ENCODE measurements at regions not wholly inside any gene's neighbourhood (a gene's known extent, or its start where the extent isn't known, plus 50 kb on each side); places are given as distances from the start of the nearest gene placed in this dataset.

GRCh38 chr10:78619896-78620295 lies 448.9 kb upstream of the ZMIZ1 start:
- no peak for DNase-seq (ENCODE audit: low read depth)

DNA sequence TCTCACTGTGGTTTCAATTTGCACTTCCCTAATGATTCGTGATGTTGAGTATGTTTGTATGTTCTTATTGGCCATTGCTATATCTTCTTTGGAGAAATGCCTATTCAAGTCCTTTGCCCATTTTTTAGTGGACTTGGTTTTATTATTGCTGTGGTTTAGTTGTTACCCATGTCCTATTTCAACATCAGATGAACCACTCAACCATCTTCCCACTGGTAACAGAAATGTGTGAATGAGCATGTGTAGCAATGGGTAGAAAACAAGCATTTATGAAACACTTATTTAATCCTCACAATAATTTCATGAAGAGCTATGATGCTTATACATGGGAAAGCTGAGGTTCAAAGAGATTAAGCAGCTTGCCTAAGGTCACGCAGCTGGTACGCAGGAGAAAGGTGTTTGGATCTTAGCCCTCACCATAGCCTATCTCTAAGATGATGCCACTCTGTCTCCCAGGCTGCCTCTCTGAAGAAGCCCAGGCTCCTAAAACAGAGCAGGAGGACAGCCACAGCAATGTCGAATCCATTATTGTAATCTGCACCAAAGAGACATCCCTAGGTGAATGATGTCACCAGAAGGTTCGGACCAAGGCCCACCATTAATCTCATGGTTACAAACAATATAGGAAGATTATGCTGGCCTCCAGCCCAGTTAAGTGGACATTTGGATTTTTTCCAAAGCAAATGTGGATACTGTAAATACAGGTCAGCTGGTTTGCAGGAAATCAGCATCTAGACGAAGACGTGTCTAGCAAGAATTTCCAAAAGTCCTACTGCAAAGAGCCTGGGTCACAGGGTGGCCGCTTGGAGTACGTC lies 447.6 kb upstream of the ZMIZ1 start:
- DNase-seq (ENCODE audit: low read depth) = no peak

DNA sequence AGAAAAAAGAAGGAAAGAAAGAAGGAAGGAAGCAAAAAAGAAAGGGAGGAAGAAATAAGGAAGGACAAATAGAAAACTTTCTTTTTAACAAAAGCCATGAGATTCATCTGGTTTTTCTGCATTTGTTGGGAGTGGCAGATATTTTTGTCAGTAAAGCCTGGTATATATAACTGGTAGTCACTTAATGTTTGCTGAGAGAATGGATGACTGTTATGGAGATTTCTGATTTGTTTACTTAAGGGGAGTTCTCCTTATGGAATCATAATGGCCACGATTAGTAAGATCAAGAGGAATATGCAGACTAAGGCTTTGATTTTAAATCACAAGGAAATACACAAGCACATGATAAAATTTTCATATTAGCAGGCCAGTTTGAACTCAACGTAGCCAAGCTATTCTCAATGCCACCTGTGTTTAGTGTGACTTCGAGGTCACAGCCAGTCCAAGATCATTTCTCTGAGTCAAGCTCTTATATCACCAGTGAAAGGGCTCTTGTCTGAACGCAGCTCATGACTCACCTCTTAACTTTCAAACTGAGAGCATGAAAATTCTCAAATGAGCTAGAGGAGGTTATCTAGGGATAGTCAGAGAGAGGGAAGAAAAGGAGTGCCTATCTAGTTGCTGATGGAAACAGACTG lies 445.1 kb upstream of the ZMIZ1 start:
- no peak for DNase-seq (ENCODE audit: low read depth)

DNA sequence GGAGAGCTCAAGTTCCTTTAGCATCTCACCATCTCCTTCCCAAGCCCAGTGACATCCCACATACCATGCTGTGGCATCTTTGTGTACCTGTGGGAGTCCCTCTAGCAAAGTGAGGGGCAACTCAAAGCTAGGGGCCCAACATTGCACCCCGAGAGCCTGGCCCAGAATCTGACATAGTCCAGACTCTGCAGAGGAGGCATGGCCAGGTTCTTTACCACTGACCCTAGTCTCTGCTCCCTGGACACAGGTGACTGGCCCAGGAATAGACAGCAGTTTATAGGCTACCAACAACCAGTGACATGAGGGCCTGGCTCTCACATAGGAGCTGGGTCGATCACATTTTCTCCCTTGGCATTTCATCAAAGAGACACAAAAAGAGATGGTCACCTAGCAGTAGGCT lies 444.0 kb upstream of the ZMIZ1 start:
- DNase-seq (ENCODE audit: low read depth) = no peak

DNA sequence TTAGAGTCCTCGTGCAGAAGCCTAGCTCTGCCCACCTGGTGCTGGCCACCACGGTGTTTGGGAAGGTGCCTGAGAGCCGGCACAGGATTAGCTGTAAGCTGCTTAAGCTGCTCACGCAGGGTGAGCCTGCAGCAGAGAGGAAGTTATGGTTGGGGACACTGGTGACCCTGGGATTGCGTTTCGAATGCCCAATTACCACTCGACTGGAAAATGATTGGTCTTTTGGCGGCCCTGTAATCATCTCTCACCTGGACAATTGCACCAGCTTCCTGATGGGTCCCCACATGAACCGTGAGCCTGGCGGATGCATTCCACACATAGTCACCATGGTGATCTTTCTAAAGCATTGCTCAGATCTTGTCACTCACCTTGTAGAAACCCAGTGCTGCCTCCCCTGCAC lies 442.3 kb upstream of the ZMIZ1 start:
- no peak for DNase-seq (ENCODE audit: low read depth)

DNA sequence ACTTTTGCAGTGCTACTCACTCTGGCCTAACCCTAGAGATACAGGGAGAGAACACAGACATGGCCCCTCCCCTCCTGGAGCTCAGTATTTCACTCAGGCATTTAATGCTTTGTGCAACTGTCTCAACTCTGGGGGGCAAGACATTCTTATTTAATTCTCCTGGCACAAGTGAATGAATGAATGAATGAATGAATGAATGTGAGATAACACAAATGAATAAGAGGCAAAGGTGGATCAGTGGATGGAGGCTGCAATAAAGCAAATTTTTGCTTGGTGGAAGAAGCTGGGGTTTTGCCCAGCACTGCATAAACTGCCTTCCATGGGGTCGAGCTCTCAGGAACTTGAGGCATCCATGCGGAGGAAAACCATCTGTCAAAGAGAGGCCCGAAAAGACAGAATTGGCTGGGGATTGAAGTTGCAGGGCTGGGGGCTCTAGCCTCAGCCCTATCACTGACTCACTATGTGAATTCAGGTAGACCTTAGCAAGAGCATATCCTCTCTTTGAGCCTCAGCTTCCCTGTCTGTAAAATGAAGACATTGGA lies 441.4 kb upstream of the ZMIZ1 start:
- DNase-seq (ENCODE audit: low read depth) = no peak

DNA sequence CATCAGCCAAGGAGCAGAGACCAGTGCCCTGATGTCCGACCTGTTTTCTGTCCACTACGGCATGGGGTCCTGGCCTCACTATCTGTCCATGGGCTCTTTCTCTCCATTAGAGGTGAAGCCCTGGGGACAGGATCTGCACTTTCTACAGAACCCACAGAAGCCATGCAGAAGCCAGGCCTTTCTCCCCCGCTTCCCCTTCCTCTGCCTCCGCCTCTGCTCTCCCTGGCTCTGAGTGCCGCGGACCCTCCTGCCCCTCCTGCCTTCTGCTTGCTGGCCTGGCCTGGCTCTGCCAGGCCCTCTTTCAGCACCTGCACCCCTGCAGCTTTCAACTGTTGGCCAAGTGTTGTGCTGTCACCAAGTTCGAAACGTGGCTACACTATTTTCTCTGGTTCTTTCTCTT lies 439.8 kb upstream of the ZMIZ1 start:
- no peak for DNase-seq (ENCODE audit: low read depth)

DNA sequence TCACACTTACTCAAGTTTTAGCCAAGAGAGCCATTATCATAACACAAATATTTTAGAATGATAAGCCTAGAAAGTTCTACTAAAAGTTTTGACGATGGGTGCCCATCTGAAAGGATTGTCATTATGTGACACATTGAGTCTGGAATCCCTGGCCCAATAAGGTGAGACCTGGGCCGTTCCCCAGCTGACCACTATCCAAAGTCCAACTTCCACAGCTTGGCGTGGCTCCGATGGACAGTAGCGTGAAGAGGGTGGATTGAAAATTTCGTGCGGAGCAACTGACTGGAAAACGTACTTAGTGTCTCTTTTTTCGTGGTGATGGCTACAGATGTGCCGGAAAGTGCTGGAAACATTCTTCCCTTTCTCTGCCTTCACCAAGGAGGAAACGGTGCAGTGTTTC lies 439.0 kb upstream of the ZMIZ1 start:
- DNase-seq (ENCODE audit: low read depth) = no peak

DNA sequence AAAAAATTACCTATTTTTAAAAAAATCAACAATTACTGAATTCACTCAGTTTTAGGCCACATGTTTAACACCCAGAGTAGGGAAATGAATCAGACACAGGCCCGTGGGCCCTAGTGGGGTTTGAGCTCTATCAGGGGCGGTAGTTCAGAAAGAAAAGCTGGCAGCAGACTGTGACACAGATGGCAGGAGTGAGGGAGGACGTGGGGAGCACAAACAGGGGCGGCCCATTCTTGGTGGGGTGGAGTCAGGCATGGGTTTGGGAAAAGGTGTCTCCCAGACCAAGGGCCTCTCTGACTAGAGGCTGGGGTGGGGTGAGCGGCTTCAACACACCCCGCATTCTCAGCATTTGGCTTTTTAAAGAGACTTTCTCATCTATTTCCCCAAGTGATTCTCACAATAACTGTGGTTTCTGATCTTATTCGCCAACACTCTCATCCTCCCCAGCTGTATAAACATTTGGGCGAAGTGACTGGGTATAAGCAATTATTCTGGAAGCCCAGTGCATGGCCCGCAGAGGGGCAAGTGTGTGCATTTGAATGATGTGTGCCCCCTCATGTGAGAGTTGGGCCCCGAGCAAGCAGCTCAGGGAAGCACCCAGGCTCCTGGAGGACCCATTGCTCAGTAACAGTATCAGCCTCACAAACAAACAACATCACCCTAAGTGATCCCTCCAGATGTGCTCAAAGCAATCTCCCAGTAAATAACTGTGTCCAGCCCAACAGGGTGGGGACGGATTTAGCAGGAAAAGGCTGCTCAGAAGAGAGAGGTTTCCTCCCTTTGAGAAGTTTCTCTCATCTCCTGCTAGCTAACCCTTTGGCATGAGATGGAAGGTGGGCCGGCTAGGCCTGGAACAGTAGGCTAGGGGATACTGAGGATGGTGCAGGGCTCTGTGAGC lies 437.6 kb upstream of the ZMIZ1 start:
- no peak for DNase-seq (ENCODE audit: low read depth)

DNA sequence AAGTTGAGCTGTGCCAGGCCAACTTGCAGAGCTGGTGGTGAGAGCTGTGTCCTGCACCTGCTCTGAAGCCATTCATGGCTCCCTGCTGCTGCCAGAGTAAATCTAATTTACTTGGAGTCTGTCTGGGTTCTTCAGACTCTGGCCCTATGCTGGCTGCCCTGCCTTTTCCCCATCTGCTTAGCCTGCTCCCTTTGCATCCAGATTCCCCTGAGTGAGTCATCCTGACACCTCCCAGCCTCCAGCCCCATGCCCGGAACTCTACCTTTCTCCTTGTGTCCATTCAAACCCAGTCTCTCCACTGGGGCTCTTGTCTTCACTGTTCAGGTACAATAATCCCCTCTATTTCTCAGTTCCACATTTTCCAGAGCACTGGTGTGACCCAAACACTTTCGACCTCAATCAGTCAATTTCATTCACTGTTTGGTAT lies 434.4 kb upstream of the ZMIZ1 start:
- no peak for DNase-seq (ENCODE audit: low read depth)

DNA sequence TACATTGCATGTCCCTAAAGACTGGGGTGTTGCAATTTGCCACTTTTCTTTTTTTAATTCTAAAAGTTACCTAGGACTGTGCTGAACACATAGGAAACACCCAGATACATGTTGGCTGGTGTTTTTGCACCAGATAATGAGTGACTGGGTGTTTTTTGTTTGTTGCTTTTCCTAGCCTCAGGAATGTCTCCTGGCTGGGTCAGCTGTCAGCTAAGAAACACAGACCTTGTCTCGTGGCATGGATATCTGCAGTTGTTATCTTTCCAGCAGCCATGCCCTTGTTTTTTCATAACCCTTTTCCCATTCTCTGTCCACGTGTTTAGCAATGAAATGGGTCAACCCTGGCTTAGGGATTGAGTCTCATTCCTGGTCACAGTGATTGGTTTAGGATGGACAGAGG lies 433.9 kb upstream of the ZMIZ1 start:
- no peak for DNase-seq (ENCODE audit: low read depth)

DNA sequence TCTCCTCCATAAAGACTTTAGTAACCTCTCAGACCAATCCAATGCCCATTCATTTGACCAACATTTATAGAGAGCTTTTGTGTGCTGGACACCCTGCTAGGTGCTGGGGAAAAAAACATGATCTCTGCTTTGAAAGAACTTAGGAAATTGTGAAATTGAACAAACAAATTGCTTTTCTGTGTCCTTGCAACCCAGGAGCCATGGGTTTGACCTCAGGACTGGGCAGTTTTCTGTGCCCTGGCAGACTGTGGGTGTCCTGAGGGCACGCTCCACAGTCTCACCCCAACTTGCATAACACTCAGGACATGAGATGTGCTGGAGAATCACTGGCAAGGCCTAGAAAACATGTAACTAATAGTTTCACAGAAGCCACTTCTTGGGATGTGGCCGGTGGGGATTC lies 429.1 kb upstream of the ZMIZ1 start:
- DNase-seq (ENCODE audit: low read depth) = no peak

DNA sequence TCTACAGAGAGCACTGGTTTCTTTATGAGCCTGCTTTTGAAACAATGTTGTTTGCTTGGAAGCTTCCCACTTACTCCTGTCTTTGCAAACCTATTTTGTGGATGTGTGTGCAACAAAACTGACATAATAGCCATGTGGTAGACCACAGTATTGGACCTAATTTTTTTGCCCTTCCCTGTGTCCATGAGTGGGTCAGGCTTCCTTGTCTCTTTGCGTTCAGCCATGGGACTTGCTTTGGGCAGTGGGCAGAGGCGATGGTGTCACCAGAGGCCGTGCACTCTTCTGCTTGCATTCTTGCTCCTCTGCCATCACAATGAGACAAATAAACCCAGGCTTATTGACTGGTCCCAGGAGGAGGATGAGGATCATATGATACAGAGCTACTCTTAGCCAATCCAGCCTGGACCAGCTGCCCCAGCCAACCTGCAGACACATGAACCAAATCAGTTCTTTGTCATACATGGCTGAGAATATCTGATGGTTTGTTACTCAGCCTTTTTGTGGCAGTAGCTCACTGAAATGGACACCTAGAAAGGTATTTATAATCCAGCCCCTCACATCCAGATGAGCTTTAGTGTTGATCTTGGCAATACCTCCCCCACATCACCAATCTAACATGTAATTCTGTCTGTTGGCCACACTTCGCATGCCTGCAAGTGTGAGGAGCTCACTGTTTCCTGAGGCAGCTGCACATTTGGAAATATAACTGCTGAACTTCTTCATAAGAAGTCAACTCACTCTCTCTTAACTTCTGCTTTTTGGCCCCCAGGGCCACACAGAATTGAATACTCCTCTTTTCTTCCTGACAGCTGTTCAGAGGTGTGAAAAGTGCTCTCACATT lies 427.8 kb upstream of the ZMIZ1 start:
- no peak for DNase-seq (ENCODE audit: low read depth)

DNA sequence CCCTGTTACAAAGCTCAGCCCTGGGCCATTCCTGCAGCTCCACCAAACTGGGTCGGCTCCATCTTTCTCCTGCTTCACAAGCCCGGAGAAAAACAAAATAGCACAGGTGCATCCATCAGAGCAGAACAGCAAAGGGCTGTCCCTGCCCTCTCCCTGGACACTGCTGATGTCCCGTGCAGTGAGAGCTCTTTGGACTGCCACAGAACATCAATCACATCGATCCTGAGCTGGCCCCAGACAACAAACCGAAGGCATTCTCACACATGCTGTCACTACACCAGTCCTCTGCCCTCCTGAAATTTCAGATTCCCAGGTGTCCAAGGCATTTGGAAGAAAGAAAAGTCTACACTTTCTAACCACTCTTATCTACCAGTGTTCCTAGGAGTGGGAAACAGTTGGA lies 427.1 kb upstream of the ZMIZ1 start:
- no peak for DNase-seq (ENCODE audit: low read depth)

- DNase-seq (ENCODE audit: low read depth) = no peak
Observed at GRCh38 chr10:78642269-78642816, 426.4 kb upstream of the ZMIZ1 start.

GRCh38 chr10:78643513-78643912 lies 425.3 kb upstream of the ZMIZ1 start:
- DNase-seq (ENCODE audit: low read depth) = no peak

DNA sequence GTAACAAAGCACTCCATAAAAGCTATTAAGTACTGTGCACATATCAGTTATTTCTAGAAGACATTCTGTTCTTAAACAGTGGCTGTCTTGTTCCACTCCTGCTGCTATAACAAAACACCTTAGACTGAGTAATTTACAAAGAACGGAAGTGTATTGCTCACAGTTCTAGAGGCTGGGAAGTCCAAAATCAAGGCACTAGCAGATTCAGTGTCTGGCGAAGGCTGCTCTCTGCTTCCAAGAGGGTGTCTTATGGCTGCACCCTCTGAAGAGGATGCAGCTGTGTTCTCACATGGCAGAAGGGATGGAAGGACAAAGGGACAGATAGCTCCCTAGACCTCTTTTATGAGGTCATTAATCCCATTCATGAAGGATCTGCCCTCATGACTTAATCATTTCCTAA lies 424.2 kb upstream of the ZMIZ1 start:
- DNase-seq (ENCODE audit: low read depth) = no peak

GRCh38 chr10:78645169-78645686 lies 423.5 kb upstream of the ZMIZ1 start:
- DNase-seq (ENCODE audit: low read depth) = no peak

- no peak for DNase-seq (ENCODE audit: low read depth)
Observed at GRCh38 chr10:78645975-78646374, 422.8 kb upstream of the ZMIZ1 start.

- no peak for DNase-seq (ENCODE audit: low read depth)
Observed at GRCh38 chr10:78648256-78648860, 420.4 kb upstream of the ZMIZ1 start.

GRCh38 chr10:78649429-78649828 lies 419.3 kb upstream of the ZMIZ1 start:
- no peak for DNase-seq (ENCODE audit: low read depth)

Data from activated gamma-delta T cell treated with anti-CD3 and anti-CD28 coated beads, Interleukin-2, amount 50 U/mL, for 16 hours (primary cell).